Dermis blood vessel endothelial cell (primary cell): ENCODE measurements at regions not wholly inside any gene's neighbourhood (a gene's known extent, or its start where the extent isn't known, plus 50 kb on each side); places are given as distances from the start of the nearest gene placed in this dataset.
"Not testable (repeated sequence)": the region's sequence is repeated elsewhere in the genome, so short reads cannot be mapped to it uniquely, and the experiment has no call there.

Source experiments
- DNase-seq: peaks from one replicate; pipeline ENCODE4 v3.0.0; 2010

DNA sequence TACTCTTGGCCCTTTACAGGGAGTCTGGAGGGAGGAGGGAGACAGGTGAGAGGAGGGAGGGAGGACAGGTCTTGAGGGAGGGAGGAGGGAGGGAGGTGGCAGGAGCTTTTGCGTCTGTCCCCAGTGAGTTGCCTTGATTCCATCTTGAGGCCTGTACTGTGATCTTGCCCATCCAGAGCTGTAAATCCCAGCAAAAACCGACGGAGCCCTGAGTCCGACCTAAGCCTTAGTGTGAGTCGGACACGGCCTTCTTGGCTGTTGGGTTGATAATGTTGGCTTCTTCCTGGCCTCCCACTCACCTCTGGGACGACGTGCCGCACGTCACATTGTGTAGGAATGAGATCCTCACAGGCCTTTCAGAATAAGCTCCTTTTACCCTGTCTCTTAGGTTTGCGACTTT lies 72.5 kb downstream of the RGS12 start:
- DNase-seq, result no peak

DNA sequence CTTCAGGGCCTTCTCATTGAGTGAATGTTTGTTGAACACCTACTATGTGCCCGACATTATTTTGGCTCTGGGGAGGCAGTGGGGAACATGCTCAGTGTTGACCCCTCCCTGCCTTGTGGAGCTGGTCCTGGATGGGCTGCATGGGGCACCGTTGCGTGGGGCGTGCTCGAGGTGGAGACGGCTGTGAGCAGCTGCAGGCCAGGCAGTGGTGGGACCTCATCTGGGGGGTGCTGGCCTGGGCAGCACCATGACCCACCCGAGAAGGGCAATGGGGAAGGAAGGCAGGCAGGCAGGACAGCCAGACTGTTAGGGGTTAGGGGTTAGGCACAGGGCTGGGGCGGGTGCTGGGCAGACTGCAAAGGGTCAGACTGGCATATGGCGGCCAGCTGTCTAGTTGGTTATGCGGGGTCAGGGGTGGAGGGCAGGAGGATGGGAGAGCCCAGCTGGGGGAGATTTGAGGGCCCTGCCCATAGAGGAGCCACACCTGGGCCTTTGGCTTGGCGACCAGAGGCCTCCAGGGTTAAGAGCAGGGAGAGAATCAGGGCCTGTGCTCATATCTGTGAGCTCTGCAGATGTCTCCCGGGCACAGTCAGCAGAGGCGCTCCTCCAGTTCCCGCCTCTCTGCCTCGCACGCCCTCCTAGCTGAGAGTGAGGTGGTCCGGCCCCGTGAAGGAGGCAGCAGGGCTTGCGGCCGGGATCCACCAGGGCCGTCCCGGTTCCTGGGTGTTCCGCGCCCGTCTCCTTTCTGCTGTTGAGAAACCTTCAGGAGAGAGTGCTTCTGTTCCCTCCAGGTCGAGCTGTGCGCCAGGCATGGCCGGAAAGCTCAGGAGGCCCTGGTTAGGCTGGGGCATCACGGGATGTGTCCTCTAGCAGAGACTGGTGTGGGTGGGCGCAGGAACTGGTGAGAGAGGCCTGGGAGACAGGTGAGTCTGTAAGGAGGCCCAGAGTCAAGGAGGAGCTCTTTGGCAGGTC lies 73.3 kb downstream of the RGS12 start:
- DNase-seq, result no peak

DNA sequence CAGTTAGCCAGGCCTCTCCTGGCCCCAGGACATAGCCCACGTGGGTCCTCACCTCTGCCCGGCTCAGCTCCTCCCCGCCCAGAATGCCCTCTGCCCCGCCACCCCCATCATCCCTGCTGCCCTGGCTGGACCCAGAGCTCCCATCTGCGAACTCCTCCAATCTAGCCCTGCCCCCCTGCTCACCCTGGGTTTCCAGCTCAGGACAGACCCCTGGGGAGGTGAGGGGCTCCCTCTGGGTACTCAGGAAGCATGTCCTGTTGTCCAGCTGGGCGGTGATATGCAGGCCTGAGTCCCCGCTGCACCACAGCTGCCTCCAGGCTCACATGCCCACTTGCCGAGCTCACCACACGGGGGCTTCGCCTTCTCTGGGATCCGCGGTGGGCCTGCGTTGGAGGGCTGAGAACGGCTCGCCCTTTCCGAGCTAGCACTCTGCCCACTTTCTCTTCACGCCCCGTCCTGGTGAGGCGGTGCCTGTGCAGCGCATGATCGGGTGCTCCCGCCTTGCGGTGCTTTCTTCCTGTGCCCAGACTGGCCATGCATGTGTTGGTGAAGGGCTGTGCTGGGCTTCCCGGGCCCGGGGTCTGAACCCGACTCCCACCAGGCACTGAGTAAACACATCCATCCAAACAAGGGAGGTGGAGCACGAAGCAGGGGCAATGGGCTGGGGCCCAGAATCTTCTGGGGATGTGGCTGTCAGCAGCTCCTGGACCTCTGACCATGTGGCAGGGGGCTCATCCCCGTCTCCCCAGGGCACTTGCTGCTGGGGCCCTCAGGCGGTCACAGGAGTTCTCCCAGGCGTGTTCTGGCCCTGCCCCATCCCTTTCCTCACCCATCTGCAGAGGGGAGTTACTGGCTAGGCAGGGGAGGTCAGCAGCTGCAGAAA lies 74.3 kb downstream of the RGS12 start:
- DNase-seq, result no peak

DNA sequence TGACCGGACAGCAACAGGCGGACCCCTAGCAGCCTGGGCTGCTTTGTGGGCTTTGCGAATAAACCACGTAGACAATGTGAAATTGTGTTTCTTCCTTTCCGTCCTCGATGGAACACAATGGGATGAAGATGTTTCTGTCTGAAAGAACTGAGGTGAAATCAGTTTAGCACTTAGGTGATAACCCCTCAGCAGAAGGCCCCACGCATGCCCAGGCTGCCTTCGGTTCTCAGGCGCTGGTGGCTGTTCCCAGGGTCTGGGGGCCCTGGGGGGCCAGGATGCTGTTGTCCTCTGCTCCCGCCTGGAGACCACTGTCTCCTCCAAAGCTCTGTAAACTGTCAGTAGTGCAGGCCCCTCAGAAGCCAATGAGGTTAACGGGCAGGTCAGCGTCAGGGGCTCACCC lies 73.9 kb upstream of the HGFAC start:
- DNase-seq, result no peak

DNA sequence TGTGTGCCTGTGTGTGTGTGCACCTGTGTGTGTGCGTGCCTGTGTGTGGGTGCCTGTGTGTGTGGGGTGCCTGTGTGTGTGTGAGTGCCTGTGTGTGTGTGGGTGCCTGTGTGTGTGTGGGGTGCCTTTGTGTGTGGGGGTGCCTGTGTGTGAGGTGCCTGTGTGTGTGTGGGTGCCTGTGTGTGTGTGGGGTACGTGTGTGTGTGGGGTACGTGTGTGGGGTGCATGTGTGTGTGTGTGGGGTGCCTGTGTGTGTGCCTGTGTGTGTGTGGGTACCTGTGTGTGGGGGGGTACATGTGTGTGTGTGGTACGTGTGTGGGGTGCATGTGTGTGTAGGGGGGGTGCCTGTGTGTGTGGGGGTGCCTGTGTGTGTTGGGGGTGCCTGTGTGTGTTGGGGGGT lies 73.4 kb upstream of the HGFAC start:
- no peak for DNase-seq

DNA sequence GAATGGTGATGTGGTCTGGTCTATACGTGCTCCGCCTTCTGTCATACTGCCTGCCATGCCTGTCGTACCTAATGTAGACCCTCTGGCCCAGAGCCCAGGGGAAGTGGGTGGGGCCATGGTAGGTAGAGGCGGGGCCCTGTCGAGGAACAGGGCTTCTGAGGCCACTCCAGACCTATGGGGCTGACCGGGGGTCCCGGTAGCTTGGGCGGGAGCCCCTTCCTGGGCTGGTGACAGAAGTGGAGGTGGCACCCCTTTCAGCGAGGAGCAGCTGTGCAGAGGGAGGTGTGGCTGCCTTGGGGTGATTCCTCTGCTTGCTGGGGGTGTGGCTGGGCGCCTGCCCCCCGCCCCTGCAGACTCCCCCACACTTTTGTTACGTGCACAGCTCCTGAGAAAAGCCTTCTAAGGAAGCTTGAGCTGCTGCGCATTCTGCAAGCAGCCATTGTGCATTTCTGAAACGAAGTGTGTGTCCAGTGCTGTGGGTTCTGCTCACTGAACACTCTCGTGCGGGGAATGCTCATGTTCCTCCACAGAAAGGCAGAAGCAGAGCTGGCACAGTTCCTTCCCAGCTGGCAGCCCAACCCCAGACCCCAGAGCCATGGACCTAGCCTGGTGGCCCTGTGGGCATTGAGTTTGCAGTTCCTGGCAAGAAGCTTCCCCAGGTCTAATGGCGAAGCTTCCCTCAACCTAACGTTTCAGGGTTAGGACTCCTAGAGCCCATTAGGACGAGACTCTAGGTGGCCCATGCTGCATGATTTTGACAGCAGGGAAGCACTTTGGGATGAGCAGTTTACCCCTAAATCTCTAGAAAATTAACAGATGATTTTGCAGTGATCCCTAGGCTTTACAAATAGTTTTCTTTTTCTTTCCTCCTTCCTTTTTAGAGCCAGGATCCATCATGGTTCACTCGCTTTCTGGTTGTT lies 72.7 kb upstream of the HGFAC start:
- DNase-seq, result peak; percentile 26

DNA sequence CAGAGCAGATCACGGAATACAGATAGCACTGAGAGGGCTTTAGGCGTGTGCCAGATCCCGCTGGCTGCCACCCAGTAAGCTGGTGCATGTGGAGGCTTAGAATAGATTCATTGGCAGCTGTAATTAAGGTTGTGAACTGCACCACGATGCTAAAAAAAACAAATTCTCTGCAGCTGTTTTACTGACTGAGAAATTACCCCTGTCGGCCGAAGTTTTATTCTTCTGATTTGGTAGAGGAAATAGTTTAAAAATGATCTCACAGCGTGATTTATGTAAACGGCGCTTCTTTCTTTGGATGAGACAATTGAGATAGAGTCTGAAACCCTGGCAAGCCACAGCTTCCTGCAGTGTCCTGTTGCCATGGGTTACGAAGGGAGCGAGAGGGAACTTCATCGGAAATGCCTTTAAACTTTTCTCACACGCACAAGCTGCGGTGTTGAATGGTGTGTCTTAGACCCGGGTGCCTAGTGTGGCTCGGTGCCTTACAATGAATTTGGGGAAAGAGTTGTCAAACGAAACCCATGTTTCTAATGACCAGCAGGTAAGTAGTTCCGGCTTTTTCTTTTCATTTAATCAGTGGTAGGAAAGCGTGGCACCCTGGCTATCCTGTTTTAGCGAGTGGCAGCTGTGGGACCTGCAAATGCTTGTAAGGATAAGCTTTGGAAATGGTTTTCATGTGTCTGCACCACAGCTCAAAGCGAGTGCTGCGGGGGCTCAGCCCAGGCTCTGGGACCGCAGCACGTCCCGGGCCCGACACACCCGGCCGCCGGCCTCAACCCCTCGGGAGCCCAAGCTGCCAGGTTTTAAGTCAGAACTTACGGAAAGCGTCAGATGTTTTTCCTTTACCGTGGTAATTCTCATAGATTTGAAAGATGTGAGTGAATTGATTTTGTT lies 71.7 kb upstream of the HGFAC start:
- DNase-seq, result peak; percentile 94

DNA sequence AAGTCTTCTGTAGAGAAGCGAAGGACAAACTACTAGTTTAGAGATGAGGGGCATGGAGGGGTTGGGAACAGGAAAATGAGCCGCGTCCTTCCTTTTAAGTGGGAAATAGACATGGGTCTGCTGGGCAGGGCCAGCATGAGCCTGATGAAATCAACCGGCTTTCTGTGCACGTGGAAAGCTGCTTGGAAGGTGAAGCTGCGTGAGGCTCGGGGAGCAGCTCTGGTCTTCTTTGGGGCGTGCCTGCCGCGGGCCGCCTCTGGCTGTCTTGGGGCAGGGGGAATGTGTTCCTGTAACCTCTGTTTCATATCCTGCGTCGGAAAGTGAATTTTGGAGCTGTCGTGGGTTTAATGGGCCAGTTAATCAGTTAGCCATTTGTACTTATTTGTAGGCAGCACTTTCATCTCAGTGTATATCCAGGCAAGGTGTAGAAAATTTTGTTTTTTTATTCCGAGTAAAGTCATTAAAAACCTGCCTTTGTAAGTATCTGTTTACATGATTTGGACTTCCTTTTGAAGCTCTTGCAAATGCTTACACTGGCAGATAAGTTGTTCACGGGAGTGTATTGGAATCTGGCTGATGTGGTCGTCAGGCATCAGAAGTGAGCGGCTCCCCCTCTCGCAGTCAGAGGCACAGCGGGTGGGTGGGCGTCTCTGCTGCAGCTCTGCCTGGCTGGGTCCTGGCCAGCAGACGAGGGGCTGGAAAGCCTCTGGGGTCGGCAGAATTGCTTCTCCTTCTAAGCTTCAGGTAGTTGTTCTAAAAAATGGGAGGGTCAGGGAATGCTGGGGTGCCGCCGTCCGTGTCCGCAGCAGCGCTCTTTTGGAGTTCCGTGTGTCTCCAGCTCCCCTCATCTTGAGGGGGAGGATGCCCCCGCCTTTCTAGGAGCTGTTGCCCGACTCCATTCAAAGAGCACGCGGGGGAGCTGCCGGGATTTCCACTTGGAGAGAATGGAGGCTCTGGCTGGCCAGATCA lies 70.5 kb upstream of the HGFAC start:
- DNase-seq, result peak; percentile 66

DNA sequence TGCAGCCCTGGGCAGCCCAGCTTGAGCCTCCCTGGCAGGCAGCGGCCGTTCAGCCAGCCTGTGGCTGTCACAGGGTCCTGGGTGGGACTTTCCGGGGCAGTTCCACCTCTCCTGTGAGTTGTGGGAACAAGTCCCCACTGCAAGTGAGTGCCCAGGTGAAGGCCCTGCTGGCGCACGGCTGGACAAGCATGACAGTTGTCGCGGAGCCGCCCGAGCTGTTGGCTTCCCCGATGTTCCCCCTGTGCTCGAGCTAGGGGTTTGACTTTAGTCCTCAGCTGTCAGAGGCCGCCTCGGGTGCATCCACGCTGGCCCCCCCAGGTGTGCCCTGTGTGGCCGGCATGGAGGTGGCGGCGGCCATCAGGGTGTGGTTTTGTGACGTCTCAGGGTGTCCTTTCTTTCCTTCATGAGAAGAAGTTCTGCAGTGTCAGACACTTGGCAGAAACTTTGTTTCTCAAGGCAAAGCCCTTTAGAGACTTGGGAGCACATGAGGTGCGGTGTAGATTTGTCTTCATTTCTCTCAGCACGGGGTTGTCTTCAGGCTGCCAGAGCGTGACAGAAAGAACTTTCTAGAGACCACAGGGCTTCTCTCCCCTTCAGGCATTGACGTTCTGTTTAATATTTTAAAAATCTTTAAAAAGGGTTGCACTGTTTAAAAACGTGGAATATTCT lies 69.4 kb upstream of the HGFAC start:
- no peak for DNase-seq

DNA sequence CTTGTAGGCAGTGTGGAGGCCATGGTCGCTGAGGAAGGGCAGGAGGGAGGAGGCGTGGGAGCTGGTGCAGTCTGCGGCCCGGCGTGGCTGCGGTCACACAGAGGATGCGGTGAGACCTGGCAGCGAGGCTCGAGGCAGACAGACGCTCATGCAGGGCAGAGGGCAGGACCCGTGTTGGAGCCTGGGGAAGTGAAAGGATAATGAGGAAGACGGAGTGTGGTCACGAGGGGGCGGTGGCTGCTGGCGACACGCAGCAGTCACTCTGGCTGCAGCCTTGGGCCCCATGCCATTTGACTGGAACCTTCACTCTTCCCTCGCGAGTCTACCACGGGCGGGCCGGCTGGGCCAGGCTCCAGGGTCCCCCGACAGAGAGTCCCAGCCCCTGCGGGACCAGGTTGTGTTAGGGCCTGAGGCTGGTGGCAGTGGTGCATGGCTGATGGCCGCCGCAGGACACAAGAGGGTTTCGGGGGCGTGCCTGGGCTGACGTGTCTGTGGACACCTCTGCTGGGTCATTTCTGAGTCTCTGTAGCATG lies 68.8 kb upstream of the HGFAC start:
- no peak for DNase-seq

DNA sequence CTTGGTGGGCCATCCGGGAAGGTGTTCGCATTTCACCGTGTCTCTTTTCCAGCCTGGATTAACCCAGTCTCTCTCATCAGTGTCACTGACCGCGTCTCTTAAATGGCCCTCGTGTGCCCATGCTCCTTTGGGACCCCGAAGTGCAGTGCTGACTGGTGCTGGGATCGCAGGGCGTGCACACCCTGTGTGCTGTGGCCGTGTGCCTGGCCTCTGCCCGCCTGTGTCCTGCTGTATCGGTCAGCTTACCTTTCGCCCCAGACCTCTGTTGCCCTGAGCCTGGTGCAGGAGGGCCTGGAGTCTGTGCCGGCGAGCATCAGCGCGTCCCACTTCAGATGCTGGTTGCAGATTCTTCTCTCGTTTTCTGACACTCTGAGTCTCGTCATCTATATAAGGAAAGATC lies 68.3 kb upstream of the HGFAC start:
- DNase-seq, result no peak

DNA sequence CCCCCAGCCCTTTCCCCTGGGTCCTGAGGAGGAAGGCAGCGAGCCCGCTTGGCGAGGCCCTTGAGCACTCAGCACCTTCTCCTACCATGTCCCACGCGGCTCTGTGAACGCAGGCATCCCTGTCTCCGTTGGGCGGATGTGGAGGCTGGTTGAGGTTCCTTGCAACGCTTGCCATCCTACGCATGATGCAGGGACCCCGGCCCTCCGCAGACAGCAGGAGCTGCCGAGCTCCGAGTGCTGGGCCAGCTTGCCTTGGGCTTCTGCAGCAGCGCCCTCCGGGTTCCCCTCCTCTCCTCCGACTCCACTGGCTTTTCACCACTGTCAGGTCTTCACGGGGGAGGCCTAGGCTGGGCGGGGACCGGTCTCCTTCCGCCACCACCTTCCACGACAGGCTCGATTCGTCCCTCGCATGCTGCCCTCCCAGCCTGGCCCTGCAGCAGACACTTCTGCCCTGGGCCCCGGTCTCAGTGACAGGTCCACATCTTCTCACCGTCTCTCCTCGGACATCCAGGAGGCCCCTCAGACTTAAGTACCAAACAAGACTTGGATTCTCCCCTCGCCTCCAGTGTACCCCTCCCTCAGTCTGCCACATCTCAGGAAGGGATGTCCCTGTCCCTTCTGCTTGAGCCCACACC lies 67.6 kb upstream of the HGFAC start:
- DNase-seq, result no peak

DNA sequence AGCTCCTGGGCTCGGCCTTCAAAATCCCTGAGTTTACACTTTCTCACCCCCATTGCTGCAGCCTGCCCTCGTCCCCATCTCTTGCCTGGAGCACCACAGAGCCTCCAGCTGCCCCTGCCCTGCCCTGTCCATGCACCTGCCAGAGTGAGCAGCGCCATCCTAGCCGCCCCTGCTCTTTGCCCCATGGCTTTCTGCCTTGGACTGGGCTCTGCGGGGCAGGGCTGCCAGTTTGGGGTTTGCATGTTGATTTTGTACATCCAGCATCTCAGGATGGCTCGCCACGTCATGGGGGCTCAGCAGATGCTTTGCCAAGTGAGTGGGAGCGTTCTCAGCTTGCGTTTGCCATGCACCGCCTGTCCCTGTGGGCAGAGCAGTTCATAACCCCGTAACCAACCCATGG lies 67.1 kb upstream of the HGFAC start:
- no peak for DNase-seq

DNA sequence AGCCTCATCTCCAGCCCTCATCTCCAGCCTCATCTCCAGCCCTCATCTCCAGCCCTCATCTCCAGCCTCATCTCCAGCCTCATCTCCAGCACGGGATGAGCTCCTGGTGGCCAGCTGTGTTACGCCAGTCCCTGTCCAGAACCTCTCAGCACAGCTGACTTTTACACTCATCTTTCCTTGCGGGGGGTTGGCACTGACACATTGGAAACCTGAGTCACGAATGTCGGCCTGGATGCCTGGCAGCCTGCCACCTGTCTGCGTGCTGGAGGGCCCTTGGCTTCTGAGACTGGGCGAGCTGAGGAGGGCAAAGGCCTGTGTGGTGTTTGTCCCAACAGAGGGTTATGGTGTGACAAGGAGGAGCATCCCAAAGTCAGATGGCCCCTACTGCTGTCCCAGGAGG lies 66.1 kb upstream of the HGFAC start:
- DNase-seq, result peak; percentile 78

DNA sequence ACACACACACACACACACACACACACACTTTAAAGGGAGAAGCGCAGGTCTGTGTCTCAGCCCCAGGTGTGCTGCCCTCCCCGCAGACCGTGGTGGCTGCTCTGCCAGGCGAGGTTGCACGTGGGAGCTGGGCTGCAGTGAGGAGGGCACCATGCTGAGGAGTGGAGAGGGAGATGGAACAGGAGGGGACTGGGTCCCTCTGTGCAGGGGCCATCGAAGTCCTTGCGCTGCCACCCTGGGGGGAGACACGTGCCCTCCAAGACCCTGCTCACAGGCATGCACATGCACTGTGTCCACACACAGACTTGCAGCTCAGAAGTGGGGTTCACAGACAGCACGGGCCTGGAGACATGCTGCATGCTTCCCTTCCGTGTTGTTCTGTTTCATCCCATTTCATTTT lies 65.5 kb upstream of the HGFAC start:
- no peak for DNase-seq

DNA sequence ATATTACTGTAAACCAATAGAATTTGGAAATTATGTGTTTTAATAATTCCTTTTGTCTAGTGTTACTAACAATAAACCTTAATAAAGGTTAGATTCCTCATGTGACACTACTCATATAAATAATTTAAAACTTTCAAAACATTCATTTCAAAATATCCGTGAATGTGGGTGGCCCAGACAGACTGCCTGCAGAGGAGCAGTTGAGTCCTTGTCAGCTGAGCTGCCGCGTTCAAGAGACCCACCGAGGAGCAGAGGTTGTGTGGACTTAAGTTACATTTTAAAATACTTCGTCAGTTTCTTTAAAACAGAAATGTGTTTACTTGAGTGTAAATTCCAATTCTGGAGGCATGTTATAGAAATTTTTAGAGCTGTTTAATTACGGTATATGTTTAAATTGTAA lies 64.2 kb upstream of the HGFAC start:
- no peak for DNase-seq

DNA sequence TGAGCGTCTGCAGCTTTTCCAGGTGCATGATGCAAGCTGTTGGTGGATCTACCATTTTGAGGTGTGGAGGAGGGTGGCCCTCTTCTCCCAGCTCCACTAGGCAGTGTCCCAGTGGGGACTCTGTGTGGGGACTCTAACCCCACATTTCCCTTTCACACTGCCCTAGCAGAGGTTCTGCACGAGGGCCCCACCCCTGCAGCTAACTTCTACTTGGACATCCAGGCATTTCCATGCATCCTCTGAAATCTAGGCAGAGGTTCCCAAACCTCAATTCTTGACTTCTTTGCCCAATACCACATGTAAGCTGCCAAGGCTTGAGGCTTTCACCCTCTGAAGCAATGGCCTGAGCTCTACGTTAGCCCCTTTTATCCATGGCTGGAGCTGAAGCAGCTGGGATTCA lies 61.4 kb upstream of the HGFAC start:
- DNase-seq, result not testable (repeated sequence)

DNA sequence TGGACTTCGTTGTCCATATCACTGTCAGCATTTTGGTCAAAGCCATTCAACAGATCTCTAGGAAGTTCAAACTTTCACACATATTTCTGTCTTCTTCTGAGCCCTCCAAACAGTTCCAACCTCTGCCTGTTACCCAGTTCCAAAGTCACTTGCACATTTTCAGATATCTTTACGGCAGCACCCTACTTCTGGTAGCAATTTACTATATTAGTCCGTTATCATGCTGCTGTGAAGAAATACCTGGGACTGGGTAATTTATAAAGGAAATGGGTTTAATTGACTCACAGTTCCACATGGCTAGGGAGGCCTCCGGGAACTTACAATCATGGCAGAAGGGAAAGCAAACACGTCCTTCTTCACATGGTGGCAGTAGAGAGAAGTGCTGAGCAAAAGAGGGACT lies 60.6 kb upstream of the HGFAC start:
- not testable (repeated sequence) for DNase-seq

DNA sequence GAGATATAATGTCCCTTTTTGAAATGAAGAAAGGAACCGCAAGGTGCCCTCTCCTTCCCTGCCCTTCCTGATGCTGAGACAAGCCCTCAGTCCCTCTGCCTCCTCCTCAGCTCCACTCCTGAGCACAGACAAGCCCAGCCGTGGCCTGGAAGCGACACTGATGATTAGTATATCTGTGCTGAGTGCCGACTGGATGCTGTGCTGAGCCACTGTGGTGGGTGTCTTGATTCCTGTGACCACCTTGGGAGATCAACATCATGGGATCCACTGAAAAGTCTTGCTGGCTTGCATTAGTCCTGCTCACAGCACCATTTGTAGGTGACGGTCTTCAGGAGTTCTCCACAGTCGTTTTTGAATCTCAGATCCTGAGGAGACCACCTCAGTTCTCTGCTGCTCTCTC lies 59.5 kb upstream of the HGFAC start:
- no peak for DNase-seq
